CD4-positive, alpha-beta T cell treated with Interleukin-17A for 1 hour (primary cell): ENCODE measurements at regions not wholly inside any gene's neighbourhood (a gene's known extent, or its start where the extent isn't known, plus 50 kb on each side); places are given as distances from the start of the nearest gene placed in this dataset.

Experiments used
- DNase-seq: peaks from one replicate; pipeline ENCODE4 v3.0.0-alpha.2; 2020

GRCh38 chr9:13744261-13744901, 464.9 kb upstream of the MPDZ start:
- DNase-seq: no peak

- no peak for DNase-seq
These were observed 458.4 kb upstream of the MPDZ start for GRCh38 chr9:13737885-13738284.

GRCh38 chr9:13735181-13735580, 455.7 kb upstream of the MPDZ start:
- no peak for DNase-seq

GRCh38 chr9:13734601-13735000, 455.1 kb upstream of the MPDZ start:
- no peak for DNase-seq

- no peak for DNase-seq
These were observed 452.8 kb upstream of the MPDZ start for GRCh38 chr9:13732290-13732689.

GRCh38 chr9:13731637-13732036, 452.1 kb upstream of the MPDZ start:
- no peak for DNase-seq

GRCh38 chr9:13729955-13730354, 450.5 kb upstream of the MPDZ start:
- DNase-seq: no peak

GRCh38 chr9:13728917-13729811, 449.7 kb upstream of the MPDZ start:
- DNase-seq: no peak

GRCh38 chr9:13728131-13728530, 448.6 kb upstream of the MPDZ start:
- DNase-seq: no peak

GRCh38 chr9:13726746-13727145, 447.3 kb upstream of the MPDZ start:
- no peak for DNase-seq

- DNase-seq: no peak
These were observed 446.0 kb upstream of the MPDZ start for GRCh38 chr9:13725516-13725915.

GRCh38 chr9:13721481-13722235, 442.2 kb upstream of the MPDZ start:
- no peak for DNase-seq

- no peak for DNase-seq
These were observed 440.6 kb upstream of the MPDZ start for GRCh38 chr9:13719981-13720676.

GRCh38 chr9:13719446-13719845, 440.0 kb upstream of the MPDZ start:
- DNase-seq: no peak

- no peak for DNase-seq
These were observed 439.0 kb upstream of the MPDZ start for GRCh38 chr9:13718539-13718938.

GRCh38 chr9:13718086-13718485, 438.6 kb upstream of the MPDZ start:
- no peak for DNase-seq

- DNase-seq: no peak
These were observed 438.0 kb upstream of the MPDZ start for GRCh38 chr9:13717322-13718054.

- DNase-seq: no peak
These were observed 437.3 kb upstream of the MPDZ start for GRCh38 chr9:13716601-13717321.

GRCh38 chr9:13716090-13716489, 436.6 kb upstream of the MPDZ start:
- DNase-seq: no peak

- DNase-seq: no peak
These were observed 435.9 kb upstream of the MPDZ start for GRCh38 chr9:13715430-13715829.
